Ovary (tissue), 3 donors: ENCODE measurements at regions not wholly inside any gene's neighbourhood (a gene's known extent, or its start where the extent isn't known, plus 50 kb on each side); places are given as distances from the start of the nearest gene placed in this dataset.

Source experiments
- POLR2A ChIP-seq: fragments of 450-650 bp; IDR thresholded peaks from one replicate; pipeline ENCODE4 v1.6.1; 2017; ENCODE audit warnings: antibody characterized with exemption, mild to moderate bottlenecking, moderate library complexity
- TF ChIP-seq, protein P1 (sequence below), 3 donors: fragments of 450-650 bp in 2 of 3; fragments of 200-600 bp in 1 of 3; IDR thresholded peaks; one replicate each; pipeline versions ENCODE4 v1.5.1 to v1.8.0; 2016 to 2022; ENCODE audit warnings: antibody characterized with exemption in 3 of 3, mild to moderate bottlenecking in 1 of 3
- donor health status: DM: no; HTN: no; CAD: no.

DNA sequence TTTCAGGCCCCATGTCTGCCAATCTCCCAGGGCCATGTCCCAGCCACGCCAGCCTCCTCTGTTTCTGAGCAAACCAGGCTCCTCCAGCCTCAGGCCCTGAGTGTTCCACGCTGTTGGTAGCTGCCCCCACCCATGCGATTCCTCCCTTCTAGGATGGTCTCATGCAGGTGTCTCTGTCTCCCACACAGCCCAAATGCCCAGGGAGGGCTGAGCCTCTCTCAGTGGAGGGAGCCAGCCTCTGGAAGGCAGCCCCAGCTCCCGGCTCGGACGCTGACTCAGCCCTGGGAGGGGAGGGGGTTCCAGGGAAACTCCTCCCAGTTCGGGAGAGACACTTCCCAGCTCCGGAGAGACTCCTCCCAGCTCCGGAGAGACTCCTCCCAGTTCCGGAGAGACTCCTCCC, 122.9 kb upstream of the AFDN start:
- TF ChIP-seq, protein P1, sequence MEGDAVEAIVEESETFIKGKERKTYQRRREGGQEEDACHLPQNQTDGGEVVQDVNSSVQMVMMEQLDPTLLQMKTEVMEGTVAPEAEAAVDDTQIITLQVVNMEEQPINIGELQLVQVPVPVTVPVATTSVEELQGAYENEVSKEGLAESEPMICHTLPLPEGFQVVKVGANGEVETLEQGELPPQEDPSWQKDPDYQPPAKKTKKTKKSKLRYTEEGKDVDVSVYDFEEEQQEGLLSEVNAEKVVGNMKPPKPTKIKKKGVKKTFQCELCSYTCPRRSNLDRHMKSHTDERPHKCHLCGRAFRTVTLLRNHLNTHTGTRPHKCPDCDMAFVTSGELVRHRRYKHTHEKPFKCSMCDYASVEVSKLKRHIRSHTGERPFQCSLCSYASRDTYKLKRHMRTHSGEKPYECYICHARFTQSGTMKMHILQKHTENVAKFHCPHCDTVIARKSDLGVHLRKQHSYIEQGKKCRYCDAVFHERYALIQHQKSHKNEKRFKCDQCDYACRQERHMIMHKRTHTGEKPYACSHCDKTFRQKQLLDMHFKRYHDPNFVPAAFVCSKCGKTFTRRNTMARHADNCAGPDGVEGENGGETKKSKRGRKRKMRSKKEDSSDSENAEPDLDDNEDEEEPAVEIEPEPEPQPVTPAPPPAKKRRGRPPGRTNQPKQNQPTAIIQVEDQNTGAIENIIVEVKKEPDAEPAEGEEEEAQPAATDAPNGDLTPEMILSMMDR (IDR thresholded peaks at IDR 0.05), result no peak
- TF ChIP-seq POLR2A, result no peak
